ENCODE measurements at regions not wholly inside any gene's neighbourhood (a gene's known extent, or its start where the extent isn't known, plus 50 kb on each side); places are given as distances from the start of the nearest gene placed in this dataset.

GRCh38 chr2:2845806-2846315 is 514.8 kb upstream of the MYT1L start:
- TF ChIP-seq CREB5 (CRISPR knock-in tag; IDR thresholded peaks at IDR 0.05; ENCODE audit: low read depth): no peak
- TF ChIP-seq TOX (CRISPR knock-in tag; IDR thresholded peaks at IDR 0.05; ENCODE audit: borderline replicate concordance): no peak
- no peak for TF ChIP-seq PPARA (CRISPR knock-in tag; IDR thresholded peaks at IDR 0.05; ENCODE audit: borderline replicate concordance)
- TF ChIP-seq CSRNP3 (CRISPR knock-in tag; IDR thresholded peaks at IDR 0.05): no peak
- no peak for TF ChIP-seq ESRRG (CRISPR knock-in tag; IDR thresholded peaks at IDR 0.05)

All from SK-N-SH treated with all-trans-retinoic acid at 6 μM for 48 hours (cell line).